DOHH2 (cell line): ENCODE measurements at regions not wholly inside any gene's neighbourhood (a gene's known extent, or its start where the extent isn't known, plus 50 kb on each side); places are given as distances from the start of the nearest gene placed in this dataset.

Source experiments
- H3F3A ChIP-seq: fragments of 200-600 bp; sonication (generic), shearing (Covaris generic); 2 replicates; pipeline ENCODE4 v1.6.0; 2016; ENCODE audit warnings: antibody characterized with exemption, mild to moderate bottlenecking; ENCODE audit not compliant: control insufficient read depth, insufficient read depth
- H3K27ac ChIP-seq: fragments of 200-600 bp; sonication (generic); 2 replicates; pipeline ENCODE4 v1.5.1; 2014; ENCODE audit warnings: low read depth, mild to moderate bottlenecking, low read length, moderate library complexity
- H3K27me3 ChIP-seq: fragments of 200-600 bp; sonication (generic); 2 replicates; pipeline ENCODE4 v1.6.1; 2014; ENCODE audit warnings: mild to moderate bottlenecking, low read length, mixed read lengths; ENCODE audit not compliant: control insufficient read depth
- H3K36me3 ChIP-seq: fragments of 200-600 bp; sonication (generic); 2 replicates; pipeline ENCODE4 v1.6.1; 2014; ENCODE audit warnings: mild to moderate bottlenecking, low read length, moderate library complexity, mixed read lengths; ENCODE audit not compliant: control insufficient read depth
- H3K4me1 ChIP-seq: fragments of 200-600 bp; sonication (generic); 2 replicates; pipeline ENCODE4 v1.6.1; 2014; ENCODE audit warnings: mild to moderate bottlenecking, low read length, mixed read lengths; ENCODE audit not compliant: control insufficient read depth
- H3K4me2 ChIP-seq: fragments of 200-600 bp; sonication (generic); 2 replicates; pipeline ENCODE4 v1.6.0; 2014; ENCODE audit warnings: mild to moderate bottlenecking, low read length, moderate library complexity
- H3K4me3 ChIP-seq: fragments of 200-600 bp; sonication (generic); 2 replicates; pipeline ENCODE4 v1.5.1; 2014; ENCODE audit warnings: mild to moderate bottlenecking, low read length, mixed read lengths
- H3K79me2 ChIP-seq: fragments of 200-600 bp; sonication (generic); 2 replicates; pipeline ENCODE4 v1.6.1; 2014; ENCODE audit warnings: mild to moderate bottlenecking, low read length, mixed read lengths; ENCODE audit not compliant: control insufficient read depth
- H3K9me2 ChIP-seq: fragments of 200-600 bp; sonication (generic); replicated peaks from 2 replicates; pipeline ENCODE4 v1.6.1; 2014; ENCODE audit warnings: mild to moderate bottlenecking, low read length, mixed read lengths; ENCODE audit not compliant: control insufficient read depth
- H3K9me3 ChIP-seq: fragments of 200-600 bp; sonication (generic); 2 replicates; pipeline ENCODE4 v1.6.1; 2014; ENCODE audit warnings: antibody characterized with exemption, low read length, mixed read lengths; ENCODE audit not compliant: control insufficient read depth, insufficient read depth
- H4K20me1 ChIP-seq: fragments of 200-600 bp; sonication (generic); 2 replicates; pipeline ENCODE4 v1.6.0; 2014; ENCODE audit warnings: low read depth, mild to moderate bottlenecking, antibody characterized with exemption, low read length, moderate library complexity; ENCODE audit not compliant: control insufficient read depth, insufficient read depth
- EZH2phosphoT487 ChIP-seq: fragments of 200-600 bp; sonication (generic); IDR thresholded peaks from 2 replicates; pipeline ENCODE4 v1.6.1; 2017; ENCODE audit warnings: borderline replicate concordance, mild to moderate bottlenecking, antibody characterized with exemption, low read length, moderate library complexity, mixed read lengths
- TF ChIP-seq, protein P1 (sequence below): fragments of 200-600 bp; sonication (generic); IDR thresholded peaks from one replicate; pipeline ENCODE4 v1.5.1; 2014; ENCODE audit warnings: antibody characterized with exemption, mild to moderate bottlenecking, low read depth, low read length; ENCODE audit not compliant: poor library complexity, severe bottlenecking

DNA sequence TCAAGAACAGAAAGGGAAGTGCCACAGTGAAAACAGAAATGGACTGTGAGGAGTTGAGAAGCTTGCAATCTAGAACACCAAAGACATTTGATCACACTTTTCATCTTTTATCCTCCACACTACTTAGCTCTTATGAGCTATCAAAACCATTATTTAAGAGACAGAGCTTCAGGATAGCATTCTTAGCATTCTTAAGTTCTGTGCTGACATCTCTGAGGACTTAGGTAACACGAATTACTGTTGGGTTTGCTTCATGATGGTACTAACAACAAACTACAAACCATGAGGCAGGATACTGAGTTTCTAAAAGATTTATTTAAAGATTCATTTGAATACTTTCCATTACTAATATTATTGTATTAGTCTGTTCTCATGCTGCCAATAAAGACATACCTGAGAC, 1038.6 kb downstream of the TUSC7 start:
- Histone ChIP-seq H3K4me1 (no peaks in the 10 kb centered on the region), H3F3A (no peaks in the 10 kb centered on the region)

DNA sequence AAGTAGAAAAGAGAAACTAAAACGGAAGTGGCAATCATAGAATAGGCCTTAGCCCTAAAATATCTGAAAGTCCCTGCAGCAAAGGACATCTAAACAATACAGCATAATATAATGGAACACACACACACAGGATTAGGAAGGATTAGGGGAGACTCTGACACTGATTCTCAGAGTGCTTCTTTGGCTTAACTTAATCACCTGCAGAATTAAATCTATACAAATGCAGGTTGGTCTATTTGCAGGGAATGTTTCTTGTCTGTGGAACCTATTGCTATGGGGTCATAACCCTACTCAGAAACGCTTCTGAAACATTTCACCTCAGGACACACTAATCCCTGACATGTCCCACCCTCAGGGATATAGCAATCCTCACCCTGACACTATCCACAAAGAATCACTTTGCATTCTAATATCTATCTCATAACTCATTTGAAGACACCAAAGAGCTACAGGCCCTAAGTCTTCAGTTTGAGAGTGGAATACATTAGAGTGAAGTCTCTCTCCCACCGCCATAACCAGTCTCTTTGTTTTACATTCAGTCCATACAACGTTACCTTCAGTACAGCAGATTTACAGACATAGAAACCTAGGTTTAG, 1041.2 kb downstream of the TUSC7 start:
- H3K27ac ChIP-seq, result no peak overlapping the region
- no peaks in the 10 kb centered on the region for H4K20me1 ChIP-seq
- TF ChIP-seq EZH2phosphoT487, result no peak
- TF ChIP-seq, protein P1, sequence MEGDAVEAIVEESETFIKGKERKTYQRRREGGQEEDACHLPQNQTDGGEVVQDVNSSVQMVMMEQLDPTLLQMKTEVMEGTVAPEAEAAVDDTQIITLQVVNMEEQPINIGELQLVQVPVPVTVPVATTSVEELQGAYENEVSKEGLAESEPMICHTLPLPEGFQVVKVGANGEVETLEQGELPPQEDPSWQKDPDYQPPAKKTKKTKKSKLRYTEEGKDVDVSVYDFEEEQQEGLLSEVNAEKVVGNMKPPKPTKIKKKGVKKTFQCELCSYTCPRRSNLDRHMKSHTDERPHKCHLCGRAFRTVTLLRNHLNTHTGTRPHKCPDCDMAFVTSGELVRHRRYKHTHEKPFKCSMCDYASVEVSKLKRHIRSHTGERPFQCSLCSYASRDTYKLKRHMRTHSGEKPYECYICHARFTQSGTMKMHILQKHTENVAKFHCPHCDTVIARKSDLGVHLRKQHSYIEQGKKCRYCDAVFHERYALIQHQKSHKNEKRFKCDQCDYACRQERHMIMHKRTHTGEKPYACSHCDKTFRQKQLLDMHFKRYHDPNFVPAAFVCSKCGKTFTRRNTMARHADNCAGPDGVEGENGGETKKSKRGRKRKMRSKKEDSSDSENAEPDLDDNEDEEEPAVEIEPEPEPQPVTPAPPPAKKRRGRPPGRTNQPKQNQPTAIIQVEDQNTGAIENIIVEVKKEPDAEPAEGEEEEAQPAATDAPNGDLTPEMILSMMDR, result no peak
- H3K4me1 ChIP-seq, result no peaks in the 10 kb centered on the region
- H3K27me3 ChIP-seq, result no peaks in the 10 kb centered on the region
- no peaks in the 10 kb centered on the region for H3K9me3 ChIP-seq
- no peaks in the 10 kb centered on the region for H3K9me2 ChIP-seq
- no peak overlapping the region for H3K4me2 ChIP-seq
- no peaks in the 10 kb centered on the region for H3K79me2 ChIP-seq
- H3K4me3 ChIP-seq, result no peak overlapping the region
- H3F3A ChIP-seq, result no peaks in the 10 kb centered on the region
- no peaks in the 10 kb centered on the region for H3K36me3 ChIP-seq

More for the DNA sequence above, 1038.6 kb downstream of the TUSC7 start:
- TF ChIP-seq, protein P1, result no peak
- TF ChIP-seq EZH2phosphoT487, result no peak
- no peak overlapping the region for H3K27ac ChIP-seq
- no peak overlapping the region for H3K4me2 ChIP-seq
- H3K79me2 ChIP-seq, result no peaks in the 10 kb centered on the region
- H3K9me2 ChIP-seq, result no peaks in the 10 kb centered on the region
- no peaks in the 10 kb centered on the region for H3K9me3 ChIP-seq
- H4K20me1 ChIP-seq, result no peaks in the 10 kb centered on the region
- no peaks in the 10 kb centered on the region for H3K27me3 ChIP-seq
- no peak overlapping the region for H3K4me3 ChIP-seq
- no peaks in the 10 kb centered on the region for H3K36me3 ChIP-seq

DNA sequence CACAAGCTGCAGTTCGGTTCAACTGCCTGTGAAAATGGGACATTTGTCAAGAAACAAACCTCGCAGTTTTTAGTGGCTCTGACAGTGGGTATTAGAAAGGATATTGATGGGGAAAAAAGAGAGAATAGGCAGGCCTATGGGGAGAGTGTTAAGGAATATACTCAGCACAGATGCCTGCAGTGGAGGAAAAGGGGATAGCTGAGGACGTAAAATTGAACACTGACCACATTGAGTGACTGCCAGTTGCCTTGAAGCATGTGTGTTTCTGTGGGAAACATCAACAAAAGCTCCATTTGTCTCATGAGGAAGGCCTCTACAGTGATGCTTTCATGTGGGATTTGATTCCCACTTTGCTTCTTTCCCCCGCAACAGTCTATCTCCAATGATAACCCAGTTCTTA, 1042.1 kb downstream of the TUSC7 start:
- Histone ChIP-seq H3K79me2 (no peaks in the 10 kb centered on the region), H3K27ac (no peak overlapping the region), H3F3A (no peaks in the 10 kb centered on the region), H3K9me3 (no peaks in the 10 kb centered on the region), H3K4me2 (no peak overlapping the region), H3K4me3 (no peak overlapping the region), H3K9me2 (no peaks in the 10 kb centered on the region), H3K27me3 (no peaks in the 10 kb centered on the region), H3K4me1 (no peaks in the 10 kb centered on the region), H4K20me1 (no peaks in the 10 kb centered on the region), H3K36me3 (no peaks in the 10 kb centered on the region)
- TF ChIP-seq EZH2phosphoT487, result no peak
- TF ChIP-seq, protein P1, result no peak
